ENCODE measurements at regions not wholly inside any gene's neighbourhood (a gene's known extent, or its start where the extent isn't known, plus 50 kb on each side); places are given as distances from the start of the nearest gene placed in this dataset.

DNA sequence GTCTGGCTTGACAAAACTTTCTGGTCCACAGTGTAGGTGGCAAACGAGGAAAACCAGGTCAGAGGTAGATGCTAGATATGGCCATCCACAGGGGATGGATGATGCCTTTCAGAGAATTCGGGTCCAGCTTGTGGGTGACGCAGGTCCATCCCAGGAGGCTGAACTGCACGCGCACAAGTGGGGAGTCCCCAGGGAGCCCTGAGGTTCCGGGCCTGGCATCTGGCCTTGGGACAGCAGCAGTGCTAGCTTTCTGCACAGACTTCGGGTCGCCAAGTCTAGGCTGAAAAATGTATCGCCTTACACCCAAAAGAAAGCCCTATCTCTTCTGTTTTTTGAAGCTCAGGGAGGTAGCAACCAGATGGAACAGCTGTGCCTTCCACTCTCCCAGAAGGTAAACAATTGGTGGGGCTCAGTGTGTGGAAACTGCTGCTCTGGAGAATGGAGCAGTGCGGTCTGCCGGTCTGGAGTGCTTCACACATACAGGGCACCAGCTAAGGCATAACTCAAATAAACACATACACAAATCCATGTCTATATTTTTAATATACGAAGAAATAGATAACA lies 119.3 kb upstream of the ACBD5 start:
- TF ChIP-seq CSRNP3 (CRISPR knock-in tag; IDR thresholded peaks at IDR 0.05): no peak
- no peak for TF ChIP-seq CREB5 (CRISPR knock-in tag; IDR thresholded peaks at IDR 0.05; ENCODE audit: low read depth)
- no peak for TF ChIP-seq ARNTL (CRISPR knock-in tag; IDR thresholded peaks at IDR 0.05; ENCODE audit: borderline replicate concordance, low read depth)
- TF ChIP-seq ZC3H10 (CRISPR knock-in tag; IDR thresholded peaks at IDR 0.05): no peak
- TF ChIP-seq PATZ1 (CRISPR knock-in tag; IDR thresholded peaks at IDR 0.05; ENCODE audit: borderline replicate concordance): no peak
- TF ChIP-seq TOX (CRISPR knock-in tag; IDR thresholded peaks at IDR 0.05; ENCODE audit: borderline replicate concordance): no peak
- TF ChIP-seq, protein P1, sequence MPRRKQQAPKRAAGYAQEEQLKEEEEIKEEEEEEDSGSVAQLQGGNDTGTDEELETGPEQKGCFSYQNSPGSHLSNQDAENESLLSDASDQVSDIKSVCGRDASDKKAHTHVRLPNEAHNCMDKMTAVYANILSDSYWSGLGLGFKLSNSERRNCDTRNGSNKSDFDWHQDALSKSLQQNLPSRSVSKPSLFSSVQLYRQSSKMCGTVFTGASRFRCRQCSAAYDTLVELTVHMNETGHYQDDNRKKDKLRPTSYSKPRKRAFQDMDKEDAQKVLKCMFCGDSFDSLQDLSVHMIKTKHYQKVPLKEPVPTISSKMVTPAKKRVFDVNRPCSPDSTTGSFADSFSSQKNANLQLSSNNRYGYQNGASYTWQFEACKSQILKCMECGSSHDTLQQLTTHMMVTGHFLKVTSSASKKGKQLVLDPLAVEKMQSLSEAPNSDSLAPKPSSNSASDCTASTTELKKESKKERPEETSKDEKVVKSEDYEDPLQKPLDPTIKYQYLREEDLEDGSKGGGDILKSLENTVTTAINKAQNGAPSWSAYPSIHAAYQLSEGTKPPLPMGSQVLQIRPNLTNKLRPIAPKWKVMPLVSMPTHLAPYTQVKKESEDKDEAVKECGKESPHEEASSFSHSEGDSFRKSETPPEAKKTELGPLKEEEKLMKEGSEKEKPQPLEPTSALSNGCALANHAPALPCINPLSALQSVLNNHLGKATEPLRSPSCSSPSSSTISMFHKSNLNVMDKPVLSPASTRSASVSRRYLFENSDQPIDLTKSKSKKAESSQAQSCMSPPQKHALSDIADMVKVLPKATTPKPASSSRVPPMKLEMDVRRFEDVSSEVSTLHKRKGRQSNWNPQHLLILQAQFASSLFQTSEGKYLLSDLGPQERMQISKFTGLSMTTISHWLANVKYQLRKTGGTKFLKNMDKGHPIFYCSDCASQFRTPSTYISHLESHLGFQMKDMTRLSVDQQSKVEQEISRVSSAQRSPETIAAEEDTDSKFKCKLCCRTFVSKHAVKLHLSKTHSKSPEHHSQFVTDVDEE (CRISPR knock-in tag; IDR thresholded peaks at IDR 0.05): no peak
- no peak for TF ChIP-seq ESRRG (CRISPR knock-in tag; IDR thresholded peaks at IDR 0.05)
- no peak for TF ChIP-seq GLIS3 (CRISPR knock-in tag; IDR thresholded peaks at IDR 0.05)
- TF ChIP-seq ZFP3 (CRISPR knock-in tag; IDR thresholded peaks at IDR 0.05): no peak
- no peak for TF ChIP-seq ISL1 (CRISPR knock-in tag; IDR thresholded peaks at IDR 0.05)
- TF ChIP-seq CSDC2 (CRISPR knock-in tag; IDR thresholded peaks at IDR 0.05): no peak
- no peak for TF ChIP-seq ZNF565 (CRISPR knock-in tag; conservative IDR thresholded peaks at IDR 0.05; ENCODE audit: low read depth)
- no peak for TF ChIP-seq OSR1 (CRISPR knock-in tag; IDR thresholded peaks at IDR 0.05)
